AG09319 (cell line): ENCODE measurements at regions not wholly inside any gene's neighbourhood (a gene's known extent, or its start where the extent isn't known, plus 50 kb on each side); places are given as distances from the start of the nearest gene placed in this dataset.

Experiments
- DNase-seq: peaks from one replicate; pipeline ENCODE4 v3.0.0-alpha.2; 2010; ENCODE audit warnings: low read depth; ENCODE audit errors: extremely low read depth
- TF ChIP-seq, protein P1 (sequence below): IDR thresholded peaks from 2 replicates; pipeline ENCODE4 v1.5.1; 2011; ENCODE audit warnings: low read depth, mild to moderate bottlenecking, inconsistent platforms, low read length, moderate library complexity

DNA sequence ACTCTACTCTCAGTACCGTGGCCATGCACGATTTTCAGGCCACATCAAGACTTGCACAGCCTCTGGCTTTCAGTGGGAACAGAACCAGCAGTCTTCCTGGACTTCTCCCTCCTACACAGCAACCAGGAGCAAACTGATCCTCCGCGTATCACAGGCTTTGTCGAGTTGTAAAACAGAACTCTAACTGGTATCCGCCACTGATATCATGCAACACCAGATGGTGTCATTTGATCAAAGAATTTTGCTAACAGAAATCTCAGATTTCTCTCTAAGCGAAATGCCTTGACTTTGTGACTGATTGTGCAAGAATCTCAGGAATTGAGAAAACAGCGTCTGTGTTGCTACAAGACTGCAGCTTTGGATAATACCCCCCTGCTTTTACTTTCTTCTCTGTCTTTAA is 85.7 kb downstream of the COPS8 start:
- peak; percentile 78 for DNase-seq
- TF ChIP-seq, protein P1, sequence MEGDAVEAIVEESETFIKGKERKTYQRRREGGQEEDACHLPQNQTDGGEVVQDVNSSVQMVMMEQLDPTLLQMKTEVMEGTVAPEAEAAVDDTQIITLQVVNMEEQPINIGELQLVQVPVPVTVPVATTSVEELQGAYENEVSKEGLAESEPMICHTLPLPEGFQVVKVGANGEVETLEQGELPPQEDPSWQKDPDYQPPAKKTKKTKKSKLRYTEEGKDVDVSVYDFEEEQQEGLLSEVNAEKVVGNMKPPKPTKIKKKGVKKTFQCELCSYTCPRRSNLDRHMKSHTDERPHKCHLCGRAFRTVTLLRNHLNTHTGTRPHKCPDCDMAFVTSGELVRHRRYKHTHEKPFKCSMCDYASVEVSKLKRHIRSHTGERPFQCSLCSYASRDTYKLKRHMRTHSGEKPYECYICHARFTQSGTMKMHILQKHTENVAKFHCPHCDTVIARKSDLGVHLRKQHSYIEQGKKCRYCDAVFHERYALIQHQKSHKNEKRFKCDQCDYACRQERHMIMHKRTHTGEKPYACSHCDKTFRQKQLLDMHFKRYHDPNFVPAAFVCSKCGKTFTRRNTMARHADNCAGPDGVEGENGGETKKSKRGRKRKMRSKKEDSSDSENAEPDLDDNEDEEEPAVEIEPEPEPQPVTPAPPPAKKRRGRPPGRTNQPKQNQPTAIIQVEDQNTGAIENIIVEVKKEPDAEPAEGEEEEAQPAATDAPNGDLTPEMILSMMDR = peak; percentile 27

DNA sequence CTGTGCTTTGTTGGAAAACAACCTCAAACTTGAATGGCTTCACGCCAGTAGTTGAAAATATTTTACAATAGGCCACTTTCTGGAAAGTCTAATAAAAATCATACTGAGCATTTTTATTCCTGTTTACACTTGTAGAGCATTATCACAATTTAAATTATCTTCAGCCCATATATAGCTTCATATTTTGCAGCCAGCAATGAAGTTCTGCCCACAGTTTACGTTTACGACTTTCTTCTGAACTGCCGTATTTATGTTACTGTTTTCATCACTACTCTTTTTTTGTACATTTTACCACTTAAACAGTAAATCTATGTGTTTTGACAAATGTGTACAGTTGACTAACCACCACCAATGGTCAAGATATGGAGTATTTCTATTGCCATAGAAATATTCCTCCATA is 86.2 kb downstream of the COPS8 start:
- TF ChIP-seq, protein P1 = no peak
- DNase-seq = no peak

DNA sequence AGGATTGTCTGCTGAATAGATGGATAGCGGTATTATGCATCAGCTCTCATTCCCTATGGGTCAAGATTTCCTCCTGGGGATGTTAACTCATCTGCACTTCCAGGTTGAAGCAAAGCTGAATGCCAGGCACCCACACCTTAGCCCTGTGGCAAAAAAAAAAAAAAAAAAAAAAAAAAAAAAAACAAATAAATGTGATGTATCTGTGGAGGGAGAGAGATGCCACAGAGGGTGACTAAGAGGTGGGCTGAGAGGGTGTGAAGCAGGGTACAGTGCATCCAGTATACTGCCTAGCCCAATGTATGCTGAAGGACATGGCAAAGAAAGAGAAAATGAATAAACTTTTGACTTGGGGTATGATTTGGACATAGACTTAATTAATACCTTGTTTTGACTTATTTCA is 91.4 kb downstream of the COPS8 start:
- TF ChIP-seq, protein P1 = no peak
- no peak for DNase-seq

DNA sequence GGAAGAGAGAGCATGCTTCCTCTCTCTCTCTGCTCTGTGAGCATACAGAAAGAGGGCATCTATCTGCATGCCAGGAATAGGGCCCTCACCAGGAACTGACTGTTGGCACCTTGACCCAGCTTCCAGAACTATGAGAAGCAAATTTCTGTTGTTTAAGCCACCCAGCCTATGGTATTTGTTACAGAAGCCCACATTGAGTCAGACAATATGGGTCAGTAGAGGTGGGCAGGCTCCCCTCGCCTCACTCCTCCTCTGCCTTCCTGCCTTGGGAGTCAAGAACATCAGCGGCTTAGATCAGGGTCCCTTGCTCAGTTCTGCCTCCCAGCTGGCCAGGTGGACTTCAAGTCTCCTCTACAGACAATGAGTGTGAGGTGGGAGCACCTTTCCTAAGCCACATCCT is 92.3 kb downstream of the COPS8 start:
- TF ChIP-seq, protein P1 = no peak
- no peak for DNase-seq

DNA sequence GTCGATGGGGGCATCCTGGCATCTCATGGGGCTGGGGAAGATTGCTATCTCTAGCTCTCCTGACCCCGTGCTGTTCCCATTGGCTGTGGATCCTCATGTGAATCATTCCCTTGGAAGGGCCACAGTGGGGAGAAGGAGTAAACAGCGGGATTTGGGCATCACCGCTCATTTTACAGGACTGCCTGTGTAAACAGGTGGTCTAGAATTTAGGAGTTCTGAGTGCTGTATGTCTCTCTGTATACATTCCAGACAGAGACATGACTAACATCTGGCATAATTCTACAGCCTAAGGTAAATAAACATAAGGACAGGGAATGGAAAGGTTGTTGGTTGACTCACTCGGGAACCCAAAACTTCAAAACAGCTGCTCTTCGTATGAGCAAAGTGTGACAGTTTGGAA is 92.7 kb downstream of the COPS8 start:
- TF ChIP-seq, protein P1 = no peak
- DNase-seq = peak; percentile 43

DNA sequence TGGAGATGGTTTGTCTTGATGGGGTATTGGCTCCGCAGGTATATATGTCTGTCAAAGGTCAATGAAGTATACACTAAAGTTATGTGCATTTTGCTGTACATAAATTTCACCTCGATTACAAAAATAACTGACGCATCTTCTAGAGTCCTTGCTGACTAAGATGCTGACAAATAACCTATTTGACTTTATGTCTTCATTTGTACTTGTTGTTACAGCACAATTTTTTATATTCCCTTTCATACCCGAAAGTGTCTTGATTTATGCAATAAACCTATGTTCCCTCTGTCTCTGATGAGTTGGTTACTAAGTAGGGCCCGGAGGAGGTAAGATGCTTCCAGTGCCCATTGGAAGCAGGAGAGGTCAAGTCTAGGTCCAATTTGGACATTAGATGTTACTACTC is 93.5 kb downstream of the COPS8 start:
- DNase-seq = no peak
- TF ChIP-seq, protein P1 = no peak

DNA sequence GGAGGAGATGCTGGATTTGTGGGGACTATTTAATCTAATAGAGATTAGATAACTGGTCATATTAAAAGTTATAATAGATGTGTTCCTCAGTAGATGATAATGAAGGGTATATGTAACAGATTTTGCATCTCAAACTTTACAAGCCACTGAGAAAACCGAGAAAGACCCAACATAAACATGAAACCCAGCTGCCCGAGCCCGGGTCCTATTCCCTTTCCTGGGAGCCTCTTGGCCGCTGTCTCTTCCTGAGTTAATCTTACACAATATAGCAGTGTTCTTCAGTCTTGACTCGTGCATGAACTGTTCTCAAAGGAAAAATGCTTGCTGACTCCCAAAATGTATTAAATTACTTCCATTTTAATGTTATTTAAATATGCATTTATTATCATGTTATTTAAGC is 94.5 kb downstream of the COPS8 start:
- TF ChIP-seq, protein P1 = no peak
- no peak for DNase-seq

DNA sequence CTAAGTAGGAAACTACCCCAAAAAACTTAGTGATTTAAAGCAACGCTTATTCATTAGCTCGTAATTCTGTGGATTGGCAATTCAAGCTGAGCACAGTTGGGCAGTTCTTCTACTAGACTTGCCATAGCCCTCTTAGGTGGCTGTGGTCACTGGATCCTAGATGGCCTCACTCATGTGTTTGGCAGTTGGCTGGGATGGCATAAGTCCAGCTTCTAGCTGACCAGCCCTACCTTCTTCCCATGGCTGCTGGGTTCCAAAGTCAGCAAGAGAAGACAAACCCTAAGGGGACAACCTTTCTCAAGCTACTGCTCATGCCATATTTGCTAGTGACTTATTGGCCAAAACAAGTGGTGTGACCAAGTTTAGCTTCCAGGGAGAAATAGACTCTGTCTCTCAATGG is 95.3 kb downstream of the COPS8 start:
- no peak for DNase-seq
- TF ChIP-seq, protein P1 = no peak
